ENCODE measurements at regions not wholly inside any gene's neighbourhood (a gene's known extent, or its start where the extent isn't known, plus 50 kb on each side); places are given as distances from the start of the nearest gene placed in this dataset.

- no peak overlapping the region for H3K4me3 ChIP-seq (ENCODE audit: low read length)
- TF ChIP-seq CTCF (conservative IDR thresholded peaks at IDR 0.05; ENCODE audit: low read depth, low read length) = no peak
- DNase-seq (ENCODE audit: low read depth) = no peak
These were observed 327.6 kb upstream of the ZNF32 start for GRCh38 chr10:43976292-43976691.

GRCh38 chr10:43973801-43974200 is 325.1 kb upstream of the ZNF32 start:
- no peak overlapping the region for H3K4me3 ChIP-seq (ENCODE audit: low read length)
- DNase-seq (ENCODE audit: low read depth) = no peak

GRCh38 chr10:43972976-43973647 is 324.4 kb upstream of the ZNF32 start:
- no peak for DNase-seq (ENCODE audit: low read depth)
- no peak overlapping the region for H3K4me3 ChIP-seq (ENCODE audit: low read length)
- no peak for TF ChIP-seq CTCF (conservative IDR thresholded peaks at IDR 0.05; ENCODE audit: low read depth, low read length)

More at GRCh38 chr10:43973801-43974200, 325.1 kb upstream of the ZNF32 start:
- TF ChIP-seq CTCF (conservative IDR thresholded peaks at IDR 0.05; ENCODE audit: low read depth, low read length) = no peak

- TF ChIP-seq CTCF (conservative IDR thresholded peaks at IDR 0.05; ENCODE audit: low read depth, low read length) = no peak
- H3K4me3 ChIP-seq (ENCODE audit: low read length) = no peak overlapping the region
- DNase-seq (ENCODE audit: low read depth) = no peak
These were observed 323.3 kb upstream of the ZNF32 start for GRCh38 chr10:43971981-43972380.

GRCh38 chr10:43971306-43971705 is 322.6 kb upstream of the ZNF32 start:
- H3K4me3 ChIP-seq (ENCODE audit: low read length) = no peak overlapping the region
- DNase-seq (ENCODE audit: low read depth) = no peak
- no peak for TF ChIP-seq CTCF (conservative IDR thresholded peaks at IDR 0.05; ENCODE audit: low read depth, low read length)

- no peak overlapping the region for H3K4me3 ChIP-seq (ENCODE audit: low read length)
- DNase-seq (ENCODE audit: low read depth) = no peak
- no peak for TF ChIP-seq CTCF (conservative IDR thresholded peaks at IDR 0.05; ENCODE audit: low read depth, low read length)
These were observed 322.0 kb upstream of the ZNF32 start for GRCh38 chr10:43970717-43971116.

GRCh38 chr10:43970018-43970698 is 321.5 kb upstream of the ZNF32 start:
- no peak for DNase-seq (ENCODE audit: low read depth)

More at GRCh38 chr10:43970018-43970698, 321.5 kb upstream of the ZNF32 start:
- no peak for TF ChIP-seq CTCF (conservative IDR thresholded peaks at IDR 0.05; ENCODE audit: low read depth, low read length)
- H3K4me3 ChIP-seq (ENCODE audit: low read length) = no peak overlapping the region
